Endothelial cell of umbilical vein (primary cell): ENCODE measurements at regions not wholly inside any gene's neighbourhood (a gene's known extent, or its start where the extent isn't known, plus 50 kb on each side); places are given as distances from the start of the nearest gene placed in this dataset.

ENCODE experiments used
- BruUV-seq: library from RNA; stranded (reverse); fragments of 400-500 nt; replicated peaks from 2 replicates; lab custom pipeline; 2021; lab: Mats Ljungman, UMichigan
- CTCF ChIA-PET: fragments of 300-600, 350-600 bp; sonication (Branson Sonifier 250); formaldehyde crosslinking; loops from one replicate; lab custom pipeline; 2021; ENCODE audit warnings: antibody characterized with exemption, inconsistent platforms; lab: Charles Lee
- POLR2A ChIA-PET: fragments of 300-600, 350-600 bp; sonication (Branson Sonifier 250); formaldehyde crosslinking; loops from one replicate; lab custom pipeline; 2021; ENCODE audit warnings: antibody characterized with exemption, inconsistent platforms; lab: Charles Lee
- DNase-seq: peaks from one replicate; pipeline ENCODE4 v3.0.0-alpha.2; 2011; ENCODE audit warnings: low read depth, low spot score
- FAIRE-seq: peaks from 2 replicates; lab custom pipeline; 2011; peaks lifted over from hg19 to GRCh38; lab: Jason Lieb, UNC
- H2AFZ ChIP-seq: 2 replicates; pipeline ENCODE4 v1.6.0; 2012; ENCODE audit warnings: low read depth, low read length, control low read depth, inconsistent platforms
- H3K27ac ChIP-seq: 2 replicates; pipeline ENCODE4 v1.5.1; 2011; ENCODE audit warnings: low read depth, mild to moderate bottlenecking, control low read depth, low read length, moderate library complexity; ENCODE audit not compliant: insufficient read depth
- H3K27me3 ChIP-seq, 2 experiments: 2 replicates each; pipeline versions ENCODE4 v1.6.0 to v1.6.1; 2011; ENCODE audit warnings: low read length in 2 of 2, mixed read lengths in 1 of 2; ENCODE audit not compliant: control insufficient read depth in 2 of 2, insufficient read depth in 2 of 2
- H3K36me3 ChIP-seq, 2 experiments: 2 replicates in 1 of 2; 3 replicates in 1 of 2; pipeline ENCODE4 v1.5.1; 2011; ENCODE audit warnings: low read length in 2 of 2, mild to moderate bottlenecking in 1 of 2, moderate library complexity in 1 of 2; ENCODE audit not compliant: control insufficient read depth in 2 of 2, insufficient read depth in 2 of 2; ENCODE audit errors: extremely low read depth in 1 of 2
- H3K4me1 ChIP-seq: 3 replicates; pipeline ENCODE4 v1.5.1; 2011; ENCODE audit warnings: mild to moderate bottlenecking, low read length; ENCODE audit not compliant: control insufficient read depth, insufficient read depth; ENCODE audit errors: extremely low read depth
- H3K4me2 ChIP-seq: 2 replicates; pipeline ENCODE4 v1.6.1; 2011; ENCODE audit warnings: low read length, control low read depth, mixed read lengths; ENCODE audit not compliant: insufficient read depth
- H3K4me3 ChIP-seq, 3 experiments: fragments of 200-600 bp in 1 of 3; sonication (generic), shearing (Covaris generic) in 1 of 3; replicated peaks in 1 of 3; 2 replicates each; pipeline ENCODE4 v1.5.1; 2011 to 2016; ENCODE audit warnings: control low read depth in 3 of 3, low read length in 3 of 3, mild to moderate bottlenecking in 2 of 3, inconsistent platforms in 1 of 3, low read depth in 1 of 3, moderate library complexity in 1 of 3; ENCODE audit not compliant: insufficient read depth in 1 of 3
- H3K79me2 ChIP-seq: 2 replicates; pipeline ENCODE4 v1.6.0; 2012; ENCODE audit warnings: low read length, inconsistent platforms; ENCODE audit not compliant: control insufficient read depth, insufficient read depth
- H3K9ac ChIP-seq: replicated peaks from 2 replicates; pipeline ENCODE3; 2011; ENCODE audit warnings: low read length, control low read depth; ENCODE audit not compliant: insufficient read depth; ENCODE audit errors: extremely low read depth
- H3K9me1 ChIP-seq: replicated peaks from 3 replicates; pipeline ENCODE4 v1.6.0; 2011; ENCODE audit warnings: mild to moderate bottlenecking, low read length; ENCODE audit not compliant: control insufficient read depth, insufficient read depth; ENCODE audit errors: extremely low read depth
- H3K9me3 ChIP-seq: replicated peaks from 2 replicates; pipeline ENCODE4 v1.5.1; 2012; ENCODE audit warnings: low read length, inconsistent platforms; ENCODE audit not compliant: control insufficient read depth, insufficient read depth
- H4K20me1 ChIP-seq: replicated peaks from 2 replicates; pipeline ENCODE3; 2011; ENCODE audit warnings: mild to moderate bottlenecking, low read length; ENCODE audit not compliant: control insufficient read depth, insufficient read depth; ENCODE audit errors: extremely low read depth
- EZH2 ChIP-seq: IDR thresholded peaks from 2 replicates; pipeline ENCODE4 v1.6.1; 2012; ENCODE audit warnings: borderline replicate concordance, low read depth, mild to moderate bottlenecking, moderate library complexity, low read length, inconsistent platforms; ENCODE audit not compliant: severe bottlenecking
- FOS ChIP-seq: IDR thresholded peaks from 2 replicates; pipeline ENCODE4 v1.6.1; 2011; ENCODE audit warnings: mild to moderate bottlenecking, low read length, moderate library complexity, borderline replicate concordance; ENCODE audit not compliant: insufficient read depth
- GATA2 ChIP-seq: IDR thresholded peaks from 2 replicates; pipeline ENCODE4 v1.7.0; 2011; ENCODE audit warnings: low read depth, mild to moderate bottlenecking, moderate library complexity, mixed read lengths, low read length; ENCODE audit not compliant: insufficient read length, insufficient read depth
- JUN ChIP-seq: IDR thresholded peaks from 2 replicates; pipeline ENCODE4 v1.6.1; 2011; ENCODE audit warnings: borderline replicate concordance, low read depth; ENCODE audit not compliant: insufficient read length, insufficient read depth
- POLR2AphosphoS5 ChIP-seq: IDR thresholded peaks from 2 replicates; pipeline ENCODE4 v1.6.1; 2012; ENCODE audit warnings: low read depth, mild to moderate bottlenecking, control low read depth, low read length, moderate library complexity; ENCODE audit not compliant: insufficient read depth
- dilution Hi-C: fragments of 300-500 bp; cut with MboI; formaldehyde crosslinking; loops from one replicate; pipeline ENCODE4 v1.15.0; 2019; ENCODE audit warnings: low sequenced_read_pairs; ENCODE audit not compliant: extremely low pct_ligation_motif_present
- intact Hi-C: fragments of 100-400 bp; cut with micrococcal nuclease; formaldehyde crosslinking; loops from one replicate; pipeline ENCODE4 v1.10.0; 2022
- TF ChIP-seq, protein P1 (sequence below), 2 donors: IDR thresholded peaks; 1 replicate in 1 of 2; 2 replicates in 1 of 2; pipeline ENCODE4 v1.5.1; 2011; ENCODE audit warnings: low read length in 2 of 2, mild to moderate bottlenecking in 2 of 2, moderate library complexity in 2 of 2, control low read depth in 1 of 2, inconsistent platforms in 1 of 2, low read depth in 1 of 2; ENCODE audit not compliant: insufficient read depth in 1 of 2; ENCODE audit errors: extremely low read depth in 1 of 2
- TF ChIP-seq, protein P2 (sequence below): IDR thresholded peaks from 2 replicates; pipeline ENCODE4 v1.6.1; 2011; ENCODE audit not compliant: insufficient read depth, insufficient read length

DNA sequence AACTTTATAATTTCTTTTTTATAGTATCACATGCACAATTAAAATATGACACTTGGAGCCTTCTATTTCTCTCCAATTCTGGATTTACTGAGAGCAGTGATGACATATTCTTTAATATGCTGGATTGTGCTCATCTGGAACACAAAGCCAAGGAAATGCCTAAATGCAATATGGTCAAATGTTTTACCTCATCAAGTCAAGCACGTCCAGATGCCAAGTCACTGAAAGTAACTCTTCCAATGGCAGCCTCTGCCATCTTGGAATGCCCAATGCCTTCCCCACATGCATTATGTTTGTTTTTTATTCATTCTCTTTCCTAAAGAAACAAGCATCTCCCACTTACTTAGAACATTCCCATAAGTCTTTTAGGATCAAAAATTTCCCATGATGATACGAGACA lies 189.8 kb downstream of the TMX3 start:
- DNase-seq (no peak), FAIRE-seq (no peak)
- Histone ChIP-seq H4K20me1 (no peaks in the 10 kb centered on the region), H3K4me2 (no peak overlapping the region), H2AFZ (no peak overlapping the region), H3K9ac (no peak overlapping the region), H3K9me3 (no peaks in the 10 kb centered on the region), H3K36me3 (no peaks in the 10 kb centered on the region), H3K79me2 (no peaks in the 10 kb centered on the region), H3K4me3 (no peak overlapping the region), H3K27me3 (no peaks in the 10 kb centered on the region), H3K27ac (no peak overlapping the region), H3K9me1 (no peaks in the 10 kb centered on the region), H3K4me1 (no peaks in the 10 kb centered on the region)
- dilution Hi-C loops, result no loop called here
- intact Hi-C loops, result no loop called here
- TF ChIP-seq JUN (no peak), POLR2AphosphoS5 (no peak), GATA2 (no peak), FOS (no peak), EZH2 (no peak)
- TF ChIP-seq, protein P1, sequence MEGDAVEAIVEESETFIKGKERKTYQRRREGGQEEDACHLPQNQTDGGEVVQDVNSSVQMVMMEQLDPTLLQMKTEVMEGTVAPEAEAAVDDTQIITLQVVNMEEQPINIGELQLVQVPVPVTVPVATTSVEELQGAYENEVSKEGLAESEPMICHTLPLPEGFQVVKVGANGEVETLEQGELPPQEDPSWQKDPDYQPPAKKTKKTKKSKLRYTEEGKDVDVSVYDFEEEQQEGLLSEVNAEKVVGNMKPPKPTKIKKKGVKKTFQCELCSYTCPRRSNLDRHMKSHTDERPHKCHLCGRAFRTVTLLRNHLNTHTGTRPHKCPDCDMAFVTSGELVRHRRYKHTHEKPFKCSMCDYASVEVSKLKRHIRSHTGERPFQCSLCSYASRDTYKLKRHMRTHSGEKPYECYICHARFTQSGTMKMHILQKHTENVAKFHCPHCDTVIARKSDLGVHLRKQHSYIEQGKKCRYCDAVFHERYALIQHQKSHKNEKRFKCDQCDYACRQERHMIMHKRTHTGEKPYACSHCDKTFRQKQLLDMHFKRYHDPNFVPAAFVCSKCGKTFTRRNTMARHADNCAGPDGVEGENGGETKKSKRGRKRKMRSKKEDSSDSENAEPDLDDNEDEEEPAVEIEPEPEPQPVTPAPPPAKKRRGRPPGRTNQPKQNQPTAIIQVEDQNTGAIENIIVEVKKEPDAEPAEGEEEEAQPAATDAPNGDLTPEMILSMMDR (IDR thresholded peaks at IDR 0.05; ENCODE audit: extremely low read depth in 1 of 2, insufficient read depth in 1 of 2, low read depth in 1 of 2, low read length in 2 of 2), result no peak
- TF ChIP-seq, protein P2, sequence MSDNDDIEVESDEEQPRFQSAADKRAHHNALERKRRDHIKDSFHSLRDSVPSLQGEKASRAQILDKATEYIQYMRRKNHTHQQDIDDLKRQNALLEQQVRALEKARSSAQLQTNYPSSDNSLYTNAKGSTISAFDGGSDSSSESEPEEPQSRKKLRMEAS, result no peak
- BruUV-seq, result no TSS peak
- ChIA-PET POLR2A (no interaction called here), CTCF (no interaction called here)
